ENCODE measurements at regions not wholly inside any gene's neighbourhood (a gene's known extent, or its start where the extent isn't known, plus 50 kb on each side); places are given as distances from the start of the nearest gene placed in this dataset.
"Not testable (repeated sequence)": the region's sequence is repeated elsewhere in the genome, so short reads cannot be mapped to it uniquely, and the experiment has no call there.

GRCh38 chr15:23851921-23852320 lies 164.8 kb upstream of the NDN start:
- DNase-seq = no peak

DNA sequence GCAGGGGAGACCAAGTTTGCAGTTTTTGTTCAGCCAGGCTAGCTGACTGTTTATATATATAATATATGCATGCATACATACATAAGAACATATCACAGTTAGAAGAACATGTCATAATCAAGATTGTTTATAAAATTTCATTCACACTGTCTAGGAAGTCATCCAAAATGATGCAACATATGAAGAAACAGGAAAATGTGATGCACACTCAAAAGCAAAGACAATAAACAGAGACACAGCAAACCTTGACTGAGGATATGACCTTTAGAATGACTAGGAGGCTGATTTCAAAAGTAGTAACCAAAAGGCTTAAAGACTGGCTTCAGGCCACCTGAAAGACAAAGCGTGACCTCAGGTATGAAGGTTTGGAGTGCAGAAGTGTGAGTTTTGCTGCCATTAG lies 166.2 kb upstream of the NDN start:
- no peak for DNase-seq

DNA sequence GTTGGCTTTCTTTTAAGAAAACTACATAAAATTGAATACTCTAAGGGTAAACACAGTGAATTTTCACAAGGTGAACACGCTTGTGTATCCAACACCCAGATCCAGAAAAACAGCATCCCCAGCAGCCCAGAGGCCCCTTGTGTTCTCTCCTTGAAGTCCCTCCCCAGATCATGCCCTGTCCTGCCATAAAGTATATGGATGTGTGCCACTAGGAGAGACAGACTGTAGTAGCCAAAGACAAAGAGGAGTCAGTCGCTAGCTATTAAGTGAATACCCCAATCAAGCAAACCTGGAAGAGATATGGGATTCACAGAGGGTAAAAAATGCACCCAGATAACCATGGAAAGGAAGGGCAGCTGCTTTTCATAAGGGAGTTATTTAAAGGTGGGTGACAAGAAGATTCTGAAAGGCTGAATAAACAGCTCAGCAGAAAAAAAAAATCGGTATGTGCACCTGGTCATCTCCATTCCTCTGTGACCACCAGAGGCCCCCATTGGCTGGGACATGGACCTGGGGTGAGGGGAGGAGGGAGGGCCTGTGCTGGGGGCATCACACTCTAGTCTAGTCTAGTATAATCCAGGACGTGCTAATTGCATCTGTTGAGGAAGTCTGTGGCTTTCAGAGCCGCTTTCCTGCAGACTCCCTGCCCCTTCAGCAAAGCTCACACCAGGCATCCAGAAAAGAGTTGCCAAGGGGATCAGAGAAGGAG lies 167.3 kb upstream of the NDN start:
- no peak for DNase-seq

GRCh38 chr15:23854912-23855659 lies 168.0 kb upstream of the NDN start:
- no peak for DNase-seq

- no peak for DNase-seq
These were observed 168.8 kb upstream of the NDN start for GRCh38 chr15:23855947-23856346.

- DNase-seq = no peak
These were observed 170.0 kb upstream of the NDN start for GRCh38 chr15:23857028-23857641.

GRCh38 chr15:23859008-23859407 lies 171.9 kb upstream of the NDN start:
- DNase-seq = no peak

DNA sequence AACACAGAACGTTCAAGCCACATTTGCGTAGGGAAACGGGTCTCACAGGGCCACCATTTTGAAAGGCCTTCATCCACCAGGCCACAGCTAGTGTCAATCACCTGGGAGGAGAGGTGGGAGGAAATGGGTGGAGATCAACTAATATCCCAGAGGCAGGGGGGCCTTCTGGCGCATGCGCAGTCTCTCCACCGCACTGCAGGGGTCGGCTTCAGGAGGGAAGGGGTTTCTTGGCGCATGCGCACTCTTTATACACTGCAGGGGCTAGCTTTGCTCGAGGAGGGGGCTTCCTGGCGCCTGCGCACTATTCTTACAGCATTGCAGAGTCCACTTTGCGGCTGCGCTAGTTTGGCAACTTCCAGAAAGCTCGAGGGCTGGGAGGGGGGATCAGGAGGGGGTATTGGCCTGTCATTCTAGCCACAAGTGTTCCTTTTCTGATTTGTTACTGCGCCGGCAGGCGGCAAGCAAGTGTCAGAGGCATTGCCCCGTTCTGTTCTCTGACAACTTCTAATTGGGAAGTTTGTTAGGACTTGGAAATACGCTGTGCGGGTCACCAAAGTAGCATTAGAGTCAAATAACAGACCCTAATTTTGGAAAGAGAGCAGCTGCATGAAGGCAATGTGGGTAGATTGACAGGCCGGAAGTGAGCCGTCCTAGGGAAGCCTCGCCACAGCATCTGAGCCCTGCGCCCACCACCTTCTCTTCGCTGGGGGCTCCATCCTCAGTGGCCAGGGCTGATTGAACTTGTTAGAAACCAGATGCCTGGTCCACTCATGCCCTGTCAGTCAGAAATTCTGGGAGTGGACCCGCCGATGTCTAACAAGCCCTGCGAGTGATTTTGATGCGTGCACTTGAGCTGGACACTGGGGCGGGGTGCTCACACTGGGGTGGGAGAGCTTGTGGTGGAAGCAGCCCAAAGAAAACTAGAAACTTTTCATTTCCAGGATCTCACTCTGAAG lies 173.5 kb upstream of the NDN start:
- DNase-seq = no peak

DNA sequence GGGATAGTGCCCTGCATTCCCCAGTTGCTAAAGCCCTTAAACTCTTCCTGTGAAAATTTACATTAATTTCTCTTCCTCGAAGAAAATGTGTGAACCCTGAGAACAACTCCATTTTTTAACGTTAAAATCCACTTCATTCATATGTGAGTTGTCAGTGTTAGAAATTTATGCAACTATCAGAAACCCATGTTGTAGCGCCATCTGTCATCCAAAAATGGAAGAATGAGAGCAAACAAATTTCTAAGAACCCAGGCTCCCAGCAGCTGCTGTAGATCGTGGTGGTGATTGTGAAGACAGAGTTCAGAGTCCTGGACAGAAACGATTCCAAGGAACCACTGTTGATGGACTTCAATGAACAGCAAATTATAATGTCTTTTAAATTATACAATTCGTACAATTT lies 179.7 kb upstream of the NDN start:
- DNase-seq = no peak

DNA sequence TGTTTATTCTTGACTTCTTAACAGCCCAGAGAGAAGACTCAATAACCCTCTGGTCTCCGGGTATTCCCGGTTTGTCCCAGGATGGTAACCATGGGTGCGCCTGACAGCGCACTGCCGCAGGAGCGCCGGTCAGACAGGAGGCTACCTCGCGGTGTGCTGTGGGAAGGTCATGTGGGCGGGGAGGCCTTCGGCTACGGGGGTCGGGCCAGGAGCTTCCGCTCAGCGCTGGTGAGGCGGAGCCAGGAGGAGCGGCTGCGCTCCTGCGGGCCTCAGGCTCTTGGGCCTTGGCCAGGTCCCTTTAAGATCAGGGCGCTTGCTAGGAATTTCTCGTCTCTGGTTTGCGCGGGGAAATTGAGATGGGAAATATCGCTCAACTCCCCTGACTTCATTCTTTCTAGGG lies 182.3 kb upstream of the NDN start:
- no peak for DNase-seq

- not testable (repeated sequence) for DNase-seq
These were observed 186.5 kb upstream of the NDN start for GRCh38 chr15:23873613-23874012.

DNA sequence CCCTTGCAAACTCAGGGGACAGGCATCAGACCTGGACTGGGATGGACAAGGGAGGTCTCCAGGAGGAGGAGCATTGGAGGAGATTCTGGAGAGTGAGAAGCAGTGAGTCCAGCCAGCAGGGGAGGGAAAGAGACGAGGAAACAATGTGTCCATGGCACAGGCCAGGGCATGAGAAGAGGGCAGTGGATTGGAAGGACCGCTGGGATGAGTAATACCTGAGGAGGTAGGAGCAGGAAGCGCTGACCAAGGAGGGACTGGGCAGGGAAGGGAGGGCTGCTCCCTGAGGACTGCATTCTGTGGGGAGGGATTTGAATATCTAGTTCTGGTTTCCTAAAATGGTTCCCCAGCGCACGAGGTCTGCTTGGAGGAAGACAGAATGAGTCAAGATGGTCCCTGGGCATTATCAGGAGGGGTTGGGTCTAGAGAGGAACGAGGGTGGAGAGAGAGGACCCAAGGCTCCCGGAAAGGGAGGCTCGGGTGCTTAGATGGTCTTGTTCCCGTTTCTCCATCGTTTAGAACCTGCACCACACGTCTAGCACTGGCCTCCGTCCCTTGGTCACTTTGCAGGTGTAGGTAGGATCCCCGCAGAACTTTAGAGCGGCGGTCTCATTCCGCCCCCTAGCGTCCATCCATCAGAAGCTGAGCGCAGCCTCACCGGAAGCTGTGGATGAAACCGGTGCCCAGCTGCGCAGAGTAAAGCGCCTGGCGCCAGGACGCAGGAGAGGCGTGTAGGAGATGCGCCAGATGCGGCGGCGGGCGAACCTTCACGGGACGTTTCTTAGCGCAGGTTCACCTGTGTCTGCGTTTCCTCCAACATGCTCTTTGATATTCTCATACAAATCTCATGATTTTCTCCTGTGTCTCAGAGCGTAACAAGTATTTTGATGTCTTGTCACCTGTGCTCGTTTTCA lies 190.7 kb upstream of the NDN start:
- no peak for DNase-seq

- DNase-seq = no peak
These were observed 194.2 kb upstream of the NDN start for GRCh38 chr15:23881291-23881690.

- no peak for DNase-seq
These were observed 203.1 kb upstream of the NDN start for GRCh38 chr15:23890218-23890617.

GRCh38 chr15:23897091-23897490 lies 210.0 kb upstream of the NDN start:
- no peak for DNase-seq

- no peak for DNase-seq
These were observed 210.4 kb upstream of the NDN start for GRCh38 chr15:23897531-23897930.

DNA sequence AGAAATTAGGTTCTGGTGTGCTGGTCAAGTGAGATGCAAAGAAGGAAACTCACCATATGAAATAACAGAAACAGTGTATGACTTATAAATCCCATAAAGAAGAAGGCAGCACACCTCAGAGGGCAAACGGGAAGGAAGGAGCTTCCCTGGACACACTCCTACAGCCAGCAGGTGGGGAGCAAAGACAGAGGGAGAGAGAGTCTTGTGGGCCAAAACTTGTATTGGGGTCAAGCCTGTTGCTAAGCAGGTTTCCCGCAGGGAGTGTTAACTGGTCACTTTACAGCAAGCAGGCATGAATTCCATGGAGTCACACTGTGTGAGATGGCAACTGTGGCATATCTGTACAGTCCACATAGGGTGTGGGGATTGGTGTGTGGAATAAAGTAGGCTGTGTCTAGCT lies 222.9 kb upstream of the NDN start:
- no peak for DNase-seq

- no peak for DNase-seq
These were observed 225.1 kb upstream of the NDN start for GRCh38 chr15:23912191-23912590.

DNA sequence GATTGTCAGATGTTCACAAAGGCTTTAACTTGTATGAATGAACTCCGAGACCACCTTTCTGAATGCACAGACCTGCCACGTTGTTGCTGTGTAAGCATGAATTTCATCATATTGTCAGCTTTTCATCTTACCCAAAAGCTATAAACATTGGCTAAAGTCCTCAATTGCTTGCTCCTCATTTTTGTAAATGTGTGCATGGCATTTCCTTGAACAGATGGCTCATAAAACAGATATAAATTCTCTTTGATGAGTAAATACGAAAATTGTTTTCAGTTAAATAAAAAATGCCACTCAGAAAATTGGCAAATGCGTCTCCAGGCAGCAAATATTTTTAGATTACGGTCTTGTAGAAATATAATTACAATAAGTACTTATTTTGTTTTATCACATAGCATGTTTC lies 226.0 kb upstream of the NDN start:
- DNase-seq = no peak

GRCh38 chr15:23913635-23914034 lies 226.5 kb upstream of the NDN start:
- no peak for DNase-seq

- no peak for DNase-seq
These were observed 237.6 kb upstream of the NDN start for GRCh38 chr15:23924686-23925085.

- no peak for DNase-seq
These were observed 267.8 kb upstream of the NDN start for GRCh38 chr15:23954931-23955330.
